ENCODE measurements at regions not wholly inside any gene's neighbourhood (a gene's known extent, or its start where the extent isn't known, plus 50 kb on each side); places are given as distances from the start of the nearest gene placed in this dataset.

DNA sequence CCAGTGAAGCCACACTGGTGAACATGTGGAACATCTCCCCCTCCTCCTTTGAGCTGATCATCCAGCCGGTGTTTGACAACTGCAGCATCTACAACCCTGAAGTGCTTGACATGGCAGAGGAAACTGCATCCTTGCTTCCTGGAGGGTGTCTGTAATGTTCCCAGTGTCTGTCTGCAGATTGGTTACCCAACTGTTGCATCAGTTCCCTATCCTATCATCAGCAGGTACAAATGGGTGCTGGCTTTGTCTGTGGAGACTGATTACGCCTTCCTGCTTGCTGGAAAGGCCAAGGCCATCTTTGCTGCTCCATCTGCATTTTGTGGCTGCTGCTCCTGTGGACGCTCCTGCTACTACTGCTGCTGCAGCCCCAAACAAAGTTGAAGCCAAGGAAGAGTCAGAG, 83.5 kb downstream of the SKA1 start:
- TF ChIP-seq, protein P1, sequence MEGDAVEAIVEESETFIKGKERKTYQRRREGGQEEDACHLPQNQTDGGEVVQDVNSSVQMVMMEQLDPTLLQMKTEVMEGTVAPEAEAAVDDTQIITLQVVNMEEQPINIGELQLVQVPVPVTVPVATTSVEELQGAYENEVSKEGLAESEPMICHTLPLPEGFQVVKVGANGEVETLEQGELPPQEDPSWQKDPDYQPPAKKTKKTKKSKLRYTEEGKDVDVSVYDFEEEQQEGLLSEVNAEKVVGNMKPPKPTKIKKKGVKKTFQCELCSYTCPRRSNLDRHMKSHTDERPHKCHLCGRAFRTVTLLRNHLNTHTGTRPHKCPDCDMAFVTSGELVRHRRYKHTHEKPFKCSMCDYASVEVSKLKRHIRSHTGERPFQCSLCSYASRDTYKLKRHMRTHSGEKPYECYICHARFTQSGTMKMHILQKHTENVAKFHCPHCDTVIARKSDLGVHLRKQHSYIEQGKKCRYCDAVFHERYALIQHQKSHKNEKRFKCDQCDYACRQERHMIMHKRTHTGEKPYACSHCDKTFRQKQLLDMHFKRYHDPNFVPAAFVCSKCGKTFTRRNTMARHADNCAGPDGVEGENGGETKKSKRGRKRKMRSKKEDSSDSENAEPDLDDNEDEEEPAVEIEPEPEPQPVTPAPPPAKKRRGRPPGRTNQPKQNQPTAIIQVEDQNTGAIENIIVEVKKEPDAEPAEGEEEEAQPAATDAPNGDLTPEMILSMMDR (IDR thresholded peaks at IDR 0.05), result no peak
- TF ChIP-seq POLR2A (IDR thresholded peaks at IDR 0.05), result no peak

Data from heart left ventricle (tissue), 13 donors.